ENCODE measurements at regions not wholly inside any gene's neighbourhood (a gene's known extent, or its start where the extent isn't known, plus 50 kb on each side); places are given as distances from the start of the nearest gene placed in this dataset.
"Not testable (repeated sequence)": the region's sequence is repeated elsewhere in the genome, so short reads cannot be mapped to it uniquely, and the experiment has no call there.

GRCh38 chr11:90594658-90595057 lies 371.8 kb upstream of the CHORDC1 start:
- Histone ChIP-seq H3K4me3 (no peak overlapping the region), H3K4me1 (0 out of 2 replicates have a peak, but pooled peaks cover 2% of the 10 kb centered on the region), H3K9me3 (no peaks in the 10 kb centered on the region), H3K27me3 (ENCODE audit: low read depth) (no peaks in the 10 kb centered on the region), H3K36me3 (replicated peaks) (no peaks in the 10 kb centered on the region)
- in situ Hi-C loops (cut with MboI; ENCODE audit: low sequenced_read_pairs), result no loop called here
- peak in 1 of 2 experiments; percentile 31 for DNase-seq (ENCODE audit: low spot score in 2 of 2)

- DNase-seq (ENCODE audit: low spot score in 2 of 2), result no peak
- 0 out of 2 replicates have a peak, but pooled peaks cover 2% of the 10 kb centered on the region for H3K4me1 ChIP-seq
- no peak overlapping the region for H3K4me3 ChIP-seq
- H3K27me3 ChIP-seq (ENCODE audit: low read depth), result no peaks in the 10 kb centered on the region
- H3K9me3 ChIP-seq, result no peaks in the 10 kb centered on the region
- H3K36me3 ChIP-seq (replicated peaks), result no peaks in the 10 kb centered on the region
- in situ Hi-C loops (cut with MboI; ENCODE audit: low sequenced_read_pairs), result no loop called here
Measured at GRCh38 chr11:90593099-90593498, 370.2 kb upstream of the CHORDC1 start.

- in situ Hi-C loops (cut with MboI; ENCODE audit: low sequenced_read_pairs), result no loop called here
- peaks cover 20% of the 10 kb centered on the region for H3K4me1 ChIP-seq
- peak in 1 of 2 experiments; percentile 12 for DNase-seq (ENCODE audit: low spot score in 2 of 2)
- H3K27me3 ChIP-seq (ENCODE audit: low read depth), result no peaks in the 10 kb centered on the region
- no peaks in the 10 kb centered on the region for H3K36me3 ChIP-seq (replicated peaks)
- H3K9me3 ChIP-seq, result no peaks in the 10 kb centered on the region
- H3K4me3 ChIP-seq, result no peak overlapping the region
Measured at GRCh38 chr11:90590286-90590685, 367.4 kb upstream of the CHORDC1 start.

- no peak for DNase-seq (ENCODE audit: low spot score in 2 of 2)
- H3K4me1 ChIP-seq, result peaks cover 20% of the 10 kb centered on the region
- in situ Hi-C loops (cut with MboI; ENCODE audit: low sequenced_read_pairs), result no loop called here
- H3K9me3 ChIP-seq, result no peaks in the 10 kb centered on the region
- H3K4me3 ChIP-seq, result no peak overlapping the region
- no peaks in the 10 kb centered on the region for H3K36me3 ChIP-seq (replicated peaks)
- no peaks in the 10 kb centered on the region for H3K27me3 ChIP-seq (ENCODE audit: low read depth)
Measured at GRCh38 chr11:90589735-90590134, 366.9 kb upstream of the CHORDC1 start.

- DNase-seq (ENCODE audit: low spot score in 2 of 2), result no peak
- in situ Hi-C loops (cut with MboI; ENCODE audit: low sequenced_read_pairs), result no loop called here
- no peaks in the 10 kb centered on the region for H3K36me3 ChIP-seq (replicated peaks)
- no peaks in the 10 kb centered on the region for H3K27me3 ChIP-seq (ENCODE audit: low read depth)
- peaks cover 20% of the 10 kb centered on the region for H3K4me1 ChIP-seq
- H3K9me3 ChIP-seq, result no peaks in the 10 kb centered on the region
- no peak overlapping the region for H3K4me3 ChIP-seq
Measured at GRCh38 chr11:90587896-90588295, 365.0 kb upstream of the CHORDC1 start.

- Histone ChIP-seq H3K4me1 (peaks cover 20% of the 10 kb centered on the region), H3K36me3 (replicated peaks) (no peaks in the 10 kb centered on the region), H3K27me3 (ENCODE audit: low read depth) (no peaks in the 10 kb centered on the region), H3K9me3 (no peaks in the 10 kb centered on the region), H3K4me3 (no peak overlapping the region)
- in situ Hi-C loops (cut with MboI; ENCODE audit: low sequenced_read_pairs), result no loop called here
- DNase-seq (ENCODE audit: low spot score in 2 of 2), result no peak
Measured at GRCh38 chr11:90585491-90585890, 362.6 kb upstream of the CHORDC1 start.

GRCh38 chr11:90582999-90583398 lies 360.1 kb upstream of the CHORDC1 start:
- H3K4me1 ChIP-seq, result peaks cover 18% of the 10 kb centered on the region
- in situ Hi-C loops (cut with MboI; ENCODE audit: low sequenced_read_pairs), result not testable (repeated sequence)

GRCh38 chr11:90564531-90564930 lies 341.7 kb upstream of the CHORDC1 start:
- no peak overlapping the region for H3K4me3 ChIP-seq
- H3K27me3 ChIP-seq (ENCODE audit: low read depth), result peaks cover 12% of the 10 kb centered on the region
- in situ Hi-C loops (cut with MboI; ENCODE audit: low sequenced_read_pairs), result no loop called here
- peaks cover 4% of the 10 kb centered on the region; the same call in 1 of the 2 replicates for H3K4me1 ChIP-seq
- DNase-seq (ENCODE audit: low spot score in 2 of 2), result no peak
- H3K9me3 ChIP-seq, result no peaks in the 10 kb centered on the region
- no peaks in the 10 kb centered on the region for H3K36me3 ChIP-seq (replicated peaks)

More at GRCh38 chr11:90582999-90583398, 360.1 kb upstream of the CHORDC1 start:
- not testable (repeated sequence) for DNase-seq (ENCODE audit: low spot score in 2 of 2); H3K4me3 ChIP-seq; H3K9me3 ChIP-seq; H3K36me3 ChIP-seq (replicated peaks); H3K27me3 ChIP-seq (ENCODE audit: low read depth)

GRCh38 chr11:90558328-90558865 lies 335.5 kb upstream of the CHORDC1 start:
- Histone ChIP-seq H3K4me3 (no peak overlapping the region), H3K27me3 (ENCODE audit: low read depth) (peaks cover 14% of the 10 kb centered on the region), H3K36me3 (replicated peaks) (no peaks in the 10 kb centered on the region), H3K9me3 (no peaks in the 10 kb centered on the region), H3K4me1 (peaks cover 4% of the 10 kb centered on the region; the same call in 1 of the 2 replicates)
- in situ Hi-C loops (cut with MboI; ENCODE audit: low sequenced_read_pairs), result no loop called here
- DNase-seq (ENCODE audit: low spot score in 2 of 2), result no peak

- in situ Hi-C loops (cut with MboI; ENCODE audit: low sequenced_read_pairs), result no loop called here
- peaks cover 11% of the 10 kb centered on the region for H3K27me3 ChIP-seq (ENCODE audit: low read depth)
- DNase-seq (ENCODE audit: low spot score in 2 of 2), result no peak
- no peaks in the 10 kb centered on the region for H3K9me3 ChIP-seq
- H3K4me1 ChIP-seq, result peaks cover 4% of the 10 kb centered on the region; the same call in 1 of the 2 replicates
- H3K36me3 ChIP-seq (replicated peaks), result no peaks in the 10 kb centered on the region
- H3K4me3 ChIP-seq, result no peak overlapping the region
Measured at GRCh38 chr11:90556606-90557005, 333.8 kb upstream of the CHORDC1 start.

- Histone ChIP-seq H3K36me3 (replicated peaks) (no peaks in the 10 kb centered on the region), H3K27me3 (ENCODE audit: low read depth) (peaks cover 7% of the 10 kb centered on the region), H3K4me1 (peaks cover 4% of the 10 kb centered on the region; the same call in 1 of the 2 replicates), H3K4me3 (no peak overlapping the region), H3K9me3 (no peaks in the 10 kb centered on the region)
- no peak for DNase-seq (ENCODE audit: low spot score in 2 of 2)
- in situ Hi-C loops (cut with MboI; ENCODE audit: low sequenced_read_pairs), result no loop called here
Measured at GRCh38 chr11:90556026-90556425, 333.2 kb upstream of the CHORDC1 start.

GRCh38 chr11:90555477-90555876 lies 332.6 kb upstream of the CHORDC1 start:
- no peaks in the 10 kb centered on the region for H3K9me3 ChIP-seq
- H3K4me3 ChIP-seq, result no peak overlapping the region
- in situ Hi-C loops (cut with MboI; ENCODE audit: low sequenced_read_pairs), result no loop called here
- no peaks in the 10 kb centered on the region for H3K36me3 ChIP-seq (replicated peaks)
- H3K4me1 ChIP-seq, result peaks cover 4% of the 10 kb centered on the region; the same call in 1 of the 2 replicates
- DNase-seq (ENCODE audit: low spot score in 2 of 2), result no peak
- H3K27me3 ChIP-seq (ENCODE audit: low read depth), result peaks cover 4% of the 10 kb centered on the region

GRCh38 chr11:90542092-90542491 lies 319.2 kb upstream of the CHORDC1 start:
- H3K4me3 ChIP-seq, result no peak overlapping the region
- H3K27me3 ChIP-seq (ENCODE audit: low read depth), result peaks cover 5% of the 10 kb centered on the region
- H3K9me3 ChIP-seq, result no peaks in the 10 kb centered on the region
- DNase-seq (ENCODE audit: low spot score in 2 of 2), result no peak
- no peaks in the 10 kb centered on the region for H3K4me1 ChIP-seq
- no peaks in the 10 kb centered on the region for H3K36me3 ChIP-seq (replicated peaks)
- in situ Hi-C loops (cut with MboI; ENCODE audit: low sequenced_read_pairs), result no loop called here

GRCh38 chr11:90536301-90536700 lies 313.5 kb upstream of the CHORDC1 start:
- in situ Hi-C loops (cut with MboI; ENCODE audit: low sequenced_read_pairs), result no loop called here
- Histone ChIP-seq H3K9me3 (no peaks in the 10 kb centered on the region), H3K27me3 (ENCODE audit: low read depth) (peaks cover 6% of the 10 kb centered on the region; the same call in 1 of the 2 replicates), H3K4me3 (no peak overlapping the region), H3K4me1 (no peaks in the 10 kb centered on the region), H3K36me3 (replicated peaks) (no peaks in the 10 kb centered on the region)
- DNase-seq (ENCODE audit: low spot score in 2 of 2), result no peak

GRCh38 chr11:90532125-90532524 lies 309.3 kb upstream of the CHORDC1 start:
- Histone ChIP-seq H3K27me3 (ENCODE audit: low read depth) (peaks cover 6% of the 10 kb centered on the region; the same call in 1 of the 2 replicates), H3K9me3 (no peaks in the 10 kb centered on the region), H3K36me3 (replicated peaks) (no peaks in the 10 kb centered on the region), H3K4me1 (no peaks in the 10 kb centered on the region), H3K4me3 (no peak overlapping the region)
- DNase-seq (ENCODE audit: low spot score in 2 of 2), result no peak
- in situ Hi-C loops (cut with MboI; ENCODE audit: low sequenced_read_pairs), result no loop called here

Data from HAP-1 (cell line).